GM18873 (cell line): ENCODE measurements at regions not wholly inside any gene's neighbourhood (a gene's known extent, or its start where the extent isn't known, plus 50 kb on each side); places are given as distances from the start of the nearest gene placed in this dataset.

Experiments
- ATAC-seq: cut with Tn5 transposase; IDR thresholded peaks from one replicate; pipeline ENCODE4 v1.9.1; 2021; ENCODE audit warnings: mild to moderate bottlenecking, moderate library complexity, moderate number of reproducible peaks; ENCODE audit not compliant: unreplicated experiment, low FRiP score

GRCh38 chr5:163997965-163998364 is 492.5 kb downstream of the MAT2B start:
- no peak for ATAC-seq

GRCh38 chr5:164000241-164000640 is 494.8 kb downstream of the MAT2B start:
- no peak for ATAC-seq

GRCh38 chr5:164000819-164001218 is 495.4 kb downstream of the MAT2B start:
- ATAC-seq = no peak

- no peak for ATAC-seq
Observed at GRCh38 chr5:164002214-164002613, 496.8 kb downstream of the MAT2B start.

GRCh38 chr5:164002628-164003027 is 497.2 kb downstream of the MAT2B start:
- no peak for ATAC-seq

GRCh38 chr5:164005071-164005470 is 499.7 kb downstream of the MAT2B start:
- ATAC-seq = no peak

- ATAC-seq = no peak
Observed at GRCh38 chr5:164007064-164007463, 501.6 kb downstream of the MAT2B start.

GRCh38 chr5:164009621-164010020 is 504.2 kb downstream of the MAT2B start:
- no peak for ATAC-seq

- ATAC-seq = no peak
Observed at GRCh38 chr5:164010900-164011299, 505.5 kb downstream of the MAT2B start.

- ATAC-seq = no peak
Observed at GRCh38 chr5:164012371-164012770, 507.0 kb downstream of the MAT2B start.

GRCh38 chr5:164013077-164013670 is 507.8 kb downstream of the MAT2B start:
- peak; percentile 76 for ATAC-seq

- no peak for ATAC-seq
Observed at GRCh38 chr5:164020116-164020515, 514.7 kb downstream of the MAT2B start.

- no peak for ATAC-seq
Observed at GRCh38 chr5:164027738-164028137, 522.3 kb downstream of the MAT2B start.

- ATAC-seq = no peak
Observed at GRCh38 chr5:164038128-164038783, 532.8 kb downstream of the MAT2B start.

- no peak for ATAC-seq
Observed at GRCh38 chr5:164041105-164041504, 535.7 kb downstream of the MAT2B start.

GRCh38 chr5:164048359-164048926 is 543.0 kb downstream of the MAT2B start:
- ATAC-seq = no peak

GRCh38 chr5:164051745-164052144 is 546.3 kb downstream of the MAT2B start:
- no peak for ATAC-seq

GRCh38 chr5:164052536-164053093 is 547.2 kb downstream of the MAT2B start:
- ATAC-seq = no peak

- ATAC-seq = no peak
Observed at GRCh38 chr5:164053123-164053522, 547.7 kb downstream of the MAT2B start.

GRCh38 chr5:164054461-164054860 is 549.0 kb downstream of the MAT2B start:
- no peak for ATAC-seq

GRCh38 chr5:164057121-164057520 is 551.7 kb downstream of the MAT2B start:
- no peak for ATAC-seq

GRCh38 chr5:164058621-164059020 is 553.2 kb downstream of the MAT2B start:
- no peak for ATAC-seq
